ENCODE measurements at regions not wholly inside any gene's neighbourhood (a gene's known extent, or its start where the extent isn't known, plus 50 kb on each side); places are given as distances from the start of the nearest gene placed in this dataset.

- no peak for TF ChIP-seq SIN3A (IDR thresholded peaks at IDR 0.05; ENCODE audit: low read depth)
- TF ChIP-seq REST (IDR thresholded peaks at IDR 0.05; ENCODE audit: low read depth) = no peak
- TF ChIP-seq ZNF274 (IDR thresholded peaks at IDR 0.05; ENCODE audit: low read depth, low read length) = no peak
- no peak for TF ChIP-seq ZBTB33 (IDR thresholded peaks at IDR 0.05; ENCODE audit: extremely low read depth, insufficient replicate concordance, low read length)
- no peak for TF ChIP-seq CBX3 (IDR thresholded peaks at IDR 0.05; ENCODE audit: low read depth)
- no peak for TF ChIP-seq SP1 (IDR thresholded peaks at IDR 0.05; ENCODE audit: low read depth)
- TF ChIP-seq SRF (IDR thresholded peaks at IDR 0.05; ENCODE audit: low read depth) = no peak
- no peak for TF ChIP-seq ATF3 (IDR thresholded peaks at IDR 0.05)
- TF ChIP-seq ZFX (IDR thresholded peaks at IDR 0.05) = no peak
- no peak for TF ChIP-seq JUND (IDR thresholded peaks at IDR 0.05)
- TF ChIP-seq TCF7L2 (IDR thresholded peaks at IDR 0.05; ENCODE audit: borderline replicate concordance, extremely low read depth, insufficient read depth, insufficient read length) = no peak
- TF ChIP-seq EZH2 (IDR thresholded peaks at IDR 0.05) = no peak
- no peak for TF ChIP-seq FOSL1 (IDR thresholded peaks at IDR 0.05; ENCODE audit: low read depth)
- ChIA-PET POLR2A (no interaction called here), RAD21 (ENCODE audit: low non-redundant PET in 1 of 2, low total read pairs in 2 of 2, uncharacterized antibody in 2 of 2, unreplicated experiment in 2 of 2) (no interaction called here), CTCF (no interaction called here)
- Histone ChIP-seq H3K9me3 (ENCODE audit: control insufficient read depth in 1 of 2, insufficient read depth in 1 of 2, low read depth in 1 of 2, low read length in 2 of 2) (no peaks in the 10 kb centered on the region), H3K4me3 (replicated peaks in 1 of 2; ENCODE audit: low read depth in 1 of 2, low read length in 2 of 2) (no peak overlapping the region), H2AFZ (ENCODE audit: low read depth, low read length, poor library complexity, severe bottlenecking) (no peak overlapping the region), H3K9ac (ENCODE audit: low read length) (no peak overlapping the region), H4K20me1 (ENCODE audit: insufficient read depth) (no peaks in the 10 kb centered on the region), H3K4me2 (ENCODE audit: low read length) (no peak overlapping the region), H3K4me1 (ENCODE audit: control insufficient read depth in 1 of 2, insufficient read depth in 2 of 2, low read length in 2 of 2) (no peaks in the 10 kb centered on the region), H3K9me2 (ENCODE audit: insufficient read depth) (no peaks in the 10 kb centered on the region), H3K27ac (ENCODE audit: low read depth, low read length) (no peak overlapping the region), H3K27me3 (ENCODE audit: insufficient read depth, low read length) (no peaks in the 10 kb centered on the region), H3K36me3 (ENCODE audit: control insufficient read depth in 1 of 2, insufficient read depth in 2 of 2, low read length in 2 of 2) (no peaks in the 10 kb centered on the region), H3K79me2 (ENCODE audit: insufficient read depth, low read length) (no peaks in the 10 kb centered on the region)
- no TSS peak for BruUV-seq (replicated peaks)
- ATAC-seq = no peak
- intact Hi-C loops (cut with micrococcal nuclease) = no loop called here
- DNase-seq (ENCODE audit: low read depth, low spot score) = no peak
Observed at GRCh38 chr4:33255094-33255493, 2534.9 kb downstream of the PCDH7 start.

Data from HCT116 (cell line).